GM20000 (cell line): ENCODE measurements at regions not wholly inside any gene's neighbourhood (a gene's known extent, or its start where the extent isn't known, plus 50 kb on each side); places are given as distances from the start of the nearest gene placed in this dataset.

ENCODE experiments used
- DNase-seq: peaks from one replicate; pipeline ENCODE4 v3.0.0; 2012; ENCODE audit warnings: low spot score
- CTCF ChIP-seq: IDR thresholded peaks from 2 replicates; pipeline ENCODE4 v1.5.1; 2012; ENCODE audit warnings: mild to moderate bottlenecking, control low read depth; ENCODE audit errors: extremely low read depth, missing control alignments

DNA sequence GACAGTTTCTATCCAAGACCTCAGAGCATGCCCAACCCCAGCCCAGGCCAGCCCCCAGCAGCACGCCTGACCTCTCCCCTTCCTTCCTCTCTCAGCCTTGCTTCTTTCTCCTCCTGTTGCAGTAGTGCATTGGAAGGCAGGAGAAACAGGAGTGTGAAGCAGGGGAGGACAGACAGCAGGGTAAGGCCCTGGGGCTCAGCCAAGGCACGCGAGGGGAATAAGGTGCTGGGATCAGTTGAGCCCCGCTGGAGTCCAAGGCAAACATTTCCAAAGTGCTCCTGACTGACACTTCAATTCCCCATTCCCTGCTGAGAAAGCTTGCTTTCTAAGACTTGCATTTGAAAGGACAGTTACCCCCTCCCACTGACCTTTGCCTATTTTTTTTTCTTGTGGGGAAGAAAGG is 73.1 kb upstream of the OLFM4 start:
- DNase-seq = no peak
- no peak for TF ChIP-seq CTCF

GRCh38 chr13:52954838-52955237 is 73.8 kb upstream of the OLFM4 start:
- TF ChIP-seq CTCF = no peak

DNA sequence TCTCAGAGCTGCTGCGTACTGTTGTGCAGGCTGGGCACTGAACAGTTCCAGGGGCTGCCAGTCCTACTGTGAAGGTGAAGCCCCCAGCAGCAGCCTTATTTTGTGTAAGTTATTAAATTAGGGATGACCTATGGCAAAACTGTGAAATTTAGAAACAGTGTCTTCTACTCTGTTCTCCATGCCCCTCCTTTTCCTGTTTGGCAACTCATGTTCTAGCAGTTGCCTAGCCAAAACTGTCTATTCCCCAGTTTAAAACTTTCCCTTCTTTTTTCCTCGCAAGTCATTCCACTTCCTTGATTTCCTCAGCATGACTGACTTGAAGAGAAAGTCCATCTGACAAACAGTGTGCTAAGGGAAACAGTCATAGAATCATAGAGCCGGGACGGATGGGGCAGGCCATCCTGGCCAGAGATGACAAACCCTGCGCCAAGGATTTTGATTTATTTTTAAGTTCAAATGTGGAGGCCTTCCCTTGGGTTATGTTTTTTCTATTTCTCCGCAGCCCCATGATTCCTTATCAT is 78.1 kb upstream of the OLFM4 start:
- no peak for DNase-seq
- TF ChIP-seq CTCF = no peak

More at GRCh38 chr13:52954838-52955237, 73.8 kb upstream of the OLFM4 start:
- no peak for DNase-seq

GRCh38 chr13:52949742-52950141 is 78.9 kb upstream of the OLFM4 start:
- TF ChIP-seq CTCF = no peak
- DNase-seq = no peak

DNA sequence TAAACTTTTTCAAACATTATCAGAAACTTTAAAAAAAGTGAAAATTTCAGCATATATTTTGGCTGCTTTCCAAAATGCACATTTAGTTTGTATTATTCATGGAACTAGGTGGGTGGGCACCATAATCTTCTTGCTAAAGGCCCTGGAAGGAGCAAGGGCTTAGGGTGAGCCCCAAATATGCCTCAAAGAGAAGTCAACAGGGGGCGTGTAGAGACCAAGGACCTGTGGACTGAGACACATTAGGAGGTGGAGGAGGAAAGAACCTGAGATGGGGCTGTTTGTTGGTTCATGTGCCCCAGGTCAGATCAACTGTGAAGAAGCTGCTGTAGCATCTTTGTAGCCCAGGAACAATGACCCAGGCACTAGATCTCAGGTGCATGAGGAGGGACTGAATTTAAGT is 79.6 kb upstream of the OLFM4 start:
- no peak for DNase-seq
- TF ChIP-seq CTCF = no peak

GRCh38 chr13:52947921-52948373 is 80.7 kb upstream of the OLFM4 start:
- TF ChIP-seq CTCF = no peak
- no peak for DNase-seq

- no peak for TF ChIP-seq CTCF
- no peak for DNase-seq
These were observed 83.3 kb upstream of the OLFM4 start for GRCh38 chr13:52945348-52945747.
